Esophagus muscularis mucosa (tissue), 4 donors: ENCODE measurements at regions not wholly inside any gene's neighbourhood (a gene's known extent, or its start where the extent isn't known, plus 50 kb on each side); places are given as distances from the start of the nearest gene placed in this dataset.

Experiments
- DNase-seq: peaks from one replicate; pipeline ENCODE4 v3.0.0-alpha.2; 2017; ENCODE audit errors: extremely low spot score
- H3K27ac ChIP-seq, 4 donors: fragments of 200-600 bp; sonication (generic); replicated peaks in 1 of 4; 1 replicate in 3 of 4; 2 replicates in 1 of 4; pipeline ENCODE4 v1.5.1; 2016 to 2019; ENCODE audit warnings: mild to moderate bottlenecking in 1 of 4
- H3K27me3 ChIP-seq, 4 donors: fragments of 200-600 bp; sonication (generic); one replicate each; pipeline versions ENCODE4 v1.5.1 to v1.6.0; 2016 to 2019
- H3K36me3 ChIP-seq, 4 donors: fragments of 200-600 bp; sonication (generic); one replicate each; pipeline ENCODE4 v1.5.1; 2016 to 2019
- H3K4me1 ChIP-seq, 4 donors: fragments of 200-600 bp; sonication (generic); one replicate each; pipeline ENCODE4 v1.5.1; 2016 to 2019
- H3K4me3 ChIP-seq, 4 donors: fragments of 200-600 bp; sonication (generic); 1 replicate in 2 of 4; 2 replicates in 2 of 4; pipeline ENCODE4 v1.5.1; 2016 to 2019; ENCODE audit warnings: mild to moderate bottlenecking in 4 of 4, moderate library complexity in 1 of 4
- H3K9me3 ChIP-seq, 4 donors: fragments of 200-600 bp; sonication (generic); 1 replicate in 3 of 4; 2 replicates in 1 of 4; pipeline ENCODE4 v1.5.1; 2016 to 2019
- EP300 ChIP-seq: sonication (generic); formaldehyde crosslinking; IDR thresholded peaks from one replicate; pipeline ENCODE4 v1.6.1; 2017; ENCODE audit warnings: antibody characterized with exemption
- POLR2A ChIP-seq: fragments of 450-650 bp; IDR thresholded peaks from one replicate; pipeline ENCODE4 v1.6.1; 2017; ENCODE audit warnings: antibody characterized with exemption, moderate library complexity, mild to moderate bottlenecking, low read depth
- POLR2AphosphoS5 ChIP-seq, 2 donors: sonication (generic); formaldehyde crosslinking; IDR thresholded peaks; one replicate each; pipeline ENCODE4 v1.6.1; 2017; ENCODE audit warnings: antibody characterized with exemption in 2 of 2
- WGBS: methylation state at CpG from one replicate; pipeline ENCODE4 v1.1.5; 2018; 5-methylcytosine and 5-hydroxymethylcytosine counted together
- intact Hi-C: fragments of 100-400 bp; cut with DNase I; formaldehyde crosslinking; loops from one replicate; pipeline ENCODE4 v1.15.1; 2023
- TF ChIP-seq, protein P1 (sequence below), 3 experiments: fragments of 200-600 bp in 2 of 3; fragments of 450-650 bp in 1 of 3; sonication (generic) in 2 of 3; IDR thresholded peaks; one replicate each; pipeline ENCODE4 v1.5.1; 2017 to 2019; ENCODE audit warnings: antibody characterized with exemption in 3 of 3, mild to moderate bottlenecking in 2 of 3, moderate library complexity in 1 of 3

DNA sequence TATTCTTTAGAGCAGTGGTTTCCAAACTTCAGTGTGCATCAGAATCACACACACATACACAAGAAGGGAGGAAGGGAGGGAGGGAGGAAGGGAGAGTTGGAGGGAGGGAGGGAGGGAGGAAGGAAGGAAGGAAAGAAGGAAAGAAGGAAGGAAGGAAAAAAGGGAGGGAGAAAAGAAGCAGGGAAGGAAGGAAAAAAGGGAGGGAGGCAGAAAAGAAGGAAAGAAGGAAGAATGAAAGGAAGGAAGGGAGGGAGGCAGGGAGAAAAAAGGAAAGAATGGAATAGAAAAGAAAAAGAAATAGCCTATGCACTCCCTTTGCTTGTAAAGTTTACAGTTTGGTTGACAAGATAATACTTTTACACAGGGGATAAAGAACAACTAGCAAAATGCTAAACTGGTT is 96.3 kb upstream of the BCL11A start:
- Histone ChIP-seq H3K4me3 (no peak overlapping the region), H3K27me3 (peaks cover 0 to 19% (median 0%) of the 10 kb centered on the region in 4 donors), H3K9me3 (no peaks in the 10 kb centered on the region), H3K36me3 (no peaks in the 10 kb centered on the region), H3K4me1 (peaks cover 0 to 4% (median under 1%) of the 10 kb centered on the region in 4 donors), H3K27ac (no peak overlapping the region)
- intact Hi-C loops, result no loop called here
- no peak for DNase-seq
- TF ChIP-seq POLR2A, result no peak
- TF ChIP-seq POLR2AphosphoS5 (IDR thresholded peaks at IDR 0.05), result no peak
- TF ChIP-seq, protein P1, sequence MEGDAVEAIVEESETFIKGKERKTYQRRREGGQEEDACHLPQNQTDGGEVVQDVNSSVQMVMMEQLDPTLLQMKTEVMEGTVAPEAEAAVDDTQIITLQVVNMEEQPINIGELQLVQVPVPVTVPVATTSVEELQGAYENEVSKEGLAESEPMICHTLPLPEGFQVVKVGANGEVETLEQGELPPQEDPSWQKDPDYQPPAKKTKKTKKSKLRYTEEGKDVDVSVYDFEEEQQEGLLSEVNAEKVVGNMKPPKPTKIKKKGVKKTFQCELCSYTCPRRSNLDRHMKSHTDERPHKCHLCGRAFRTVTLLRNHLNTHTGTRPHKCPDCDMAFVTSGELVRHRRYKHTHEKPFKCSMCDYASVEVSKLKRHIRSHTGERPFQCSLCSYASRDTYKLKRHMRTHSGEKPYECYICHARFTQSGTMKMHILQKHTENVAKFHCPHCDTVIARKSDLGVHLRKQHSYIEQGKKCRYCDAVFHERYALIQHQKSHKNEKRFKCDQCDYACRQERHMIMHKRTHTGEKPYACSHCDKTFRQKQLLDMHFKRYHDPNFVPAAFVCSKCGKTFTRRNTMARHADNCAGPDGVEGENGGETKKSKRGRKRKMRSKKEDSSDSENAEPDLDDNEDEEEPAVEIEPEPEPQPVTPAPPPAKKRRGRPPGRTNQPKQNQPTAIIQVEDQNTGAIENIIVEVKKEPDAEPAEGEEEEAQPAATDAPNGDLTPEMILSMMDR (IDR thresholded peaks at IDR 0.05), result no peak
- no peak for TF ChIP-seq EP300

DNA sequence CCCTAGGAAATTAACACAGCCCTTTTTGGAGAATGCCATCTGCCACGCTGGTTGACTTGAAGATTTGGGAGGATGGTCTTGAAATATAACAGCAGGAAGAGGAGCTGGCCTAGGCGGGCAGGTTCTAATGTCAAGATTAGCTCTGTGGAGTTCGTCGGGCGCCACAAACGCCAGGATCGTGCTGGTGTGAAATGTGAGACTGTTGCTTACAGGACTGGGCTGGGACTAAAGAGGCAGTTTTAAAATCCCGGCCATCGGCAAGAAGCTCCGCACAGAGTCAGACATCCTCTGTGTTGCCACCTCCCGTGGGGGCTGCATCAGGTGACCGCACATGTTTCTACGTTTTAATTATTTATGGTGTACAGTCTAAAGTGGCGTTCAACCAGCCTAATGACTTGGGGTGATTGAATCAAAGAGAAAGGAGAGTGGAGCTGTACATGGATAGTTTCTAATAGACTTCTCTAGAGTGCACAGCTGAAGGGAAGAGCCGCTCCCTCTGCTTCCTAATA is 99.4 kb upstream of the BCL11A start:
- Histone ChIP-seq H3K27ac (no peak overlapping the region), H3K27me3 (peaks cover 0 to 9% (median 0%) of the 10 kb centered on the region in 4 donors), H3K4me3 (no peak overlapping the region), H3K9me3 (no peaks in the 10 kb centered on the region), H3K4me1 (no peaks in the 10 kb centered on the region), H3K36me3 (no peaks in the 10 kb centered on the region)
- intact Hi-C loops, result no loop called here
- TF ChIP-seq POLR2AphosphoS5 (IDR thresholded peaks at IDR 0.05), result no peak
- no peak for TF ChIP-seq POLR2A
- TF ChIP-seq, protein P1 (IDR thresholded peaks at IDR 0.05), result no peak
- no peak for TF ChIP-seq EP300
- no peak for DNase-seq
- 78% methylated on average over 15 of the region's 15 CpGs for WGBS

DNA sequence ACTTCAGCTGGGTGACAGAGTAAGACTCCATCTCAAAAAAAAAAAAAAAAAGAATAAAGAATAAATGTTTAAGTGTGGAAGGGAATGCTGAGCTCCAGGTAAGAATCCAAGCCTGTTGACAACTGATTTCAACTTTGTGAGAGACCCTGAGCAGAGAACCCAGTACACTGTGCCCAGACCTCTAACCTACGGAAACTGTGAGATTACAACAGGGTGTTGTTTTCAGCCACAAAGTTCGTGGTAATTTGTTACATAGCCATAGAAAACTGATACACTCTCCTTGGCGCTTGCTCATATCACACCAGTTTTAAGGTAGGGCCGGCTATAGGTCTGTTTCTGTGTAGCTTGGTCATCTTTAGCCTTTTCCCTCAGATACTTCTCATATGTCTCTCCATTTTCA is 98.4 kb upstream of the PAPOLG start:
- intact Hi-C loops, result no loop called here
- TF ChIP-seq POLR2A, result no peak
- TF ChIP-seq EP300, result no peak
- no peak for TF ChIP-seq POLR2AphosphoS5 (IDR thresholded peaks at IDR 0.05)
- TF ChIP-seq, protein P1 (IDR thresholded peaks at IDR 0.05), result no peak
- Histone ChIP-seq H3K4me3 (no peak overlapping the region), H3K36me3 (no peaks in the 10 kb centered on the region), H3K27me3 (peaks cover 0 to 6% (median 0%) of the 10 kb centered on the region in 4 donors), H3K9me3 (no peaks in the 10 kb centered on the region), H3K4me1 (no peaks in the 10 kb centered on the region), H3K27ac (no peak overlapping the region)
- 94% methylated on average over 4 of the region's 4 CpGs for WGBS
- no peak for DNase-seq

DNA sequence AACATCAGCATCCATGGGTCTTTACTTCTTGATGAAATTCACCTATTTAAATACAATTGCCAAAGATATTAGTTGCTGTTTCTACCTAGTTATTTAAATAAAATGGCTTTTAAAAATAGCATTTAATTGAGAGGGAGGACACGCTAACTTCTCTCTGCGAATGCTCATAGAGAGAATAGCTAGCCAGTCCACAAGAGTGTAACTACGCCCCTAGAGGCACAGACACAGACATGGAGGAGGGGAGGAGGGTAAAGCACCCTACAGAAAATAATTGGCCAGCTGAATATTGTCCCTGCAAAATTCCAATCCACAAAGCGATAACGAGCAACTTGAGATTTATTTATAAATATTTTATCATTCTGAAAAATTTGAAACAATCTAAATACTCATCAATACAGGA is 97.0 kb upstream of the PAPOLG start:
- intact Hi-C loops, result no loop called here
- no peak overlapping the region for H3K4me3 ChIP-seq
- no peak overlapping the region for H3K27ac ChIP-seq
- TF ChIP-seq POLR2A, result no peak
- TF ChIP-seq, protein P1 (IDR thresholded peaks at IDR 0.05), result no peak
- TF ChIP-seq EP300, result no peak
- no peak for TF ChIP-seq POLR2AphosphoS5 (IDR thresholded peaks at IDR 0.05)
- peaks cover 0 to under 1% (median 0%) of the 10 kb centered on the region in 4 donors for H3K27me3 ChIP-seq
- 83% methylated on average over 5 of the region's 5 CpGs for WGBS
- no peak for DNase-seq
- no peaks in the 10 kb centered on the region for H3K36me3 ChIP-seq
- no peaks in the 10 kb centered on the region for H3K4me1 ChIP-seq
- no peaks in the 10 kb centered on the region for H3K9me3 ChIP-seq

DNA sequence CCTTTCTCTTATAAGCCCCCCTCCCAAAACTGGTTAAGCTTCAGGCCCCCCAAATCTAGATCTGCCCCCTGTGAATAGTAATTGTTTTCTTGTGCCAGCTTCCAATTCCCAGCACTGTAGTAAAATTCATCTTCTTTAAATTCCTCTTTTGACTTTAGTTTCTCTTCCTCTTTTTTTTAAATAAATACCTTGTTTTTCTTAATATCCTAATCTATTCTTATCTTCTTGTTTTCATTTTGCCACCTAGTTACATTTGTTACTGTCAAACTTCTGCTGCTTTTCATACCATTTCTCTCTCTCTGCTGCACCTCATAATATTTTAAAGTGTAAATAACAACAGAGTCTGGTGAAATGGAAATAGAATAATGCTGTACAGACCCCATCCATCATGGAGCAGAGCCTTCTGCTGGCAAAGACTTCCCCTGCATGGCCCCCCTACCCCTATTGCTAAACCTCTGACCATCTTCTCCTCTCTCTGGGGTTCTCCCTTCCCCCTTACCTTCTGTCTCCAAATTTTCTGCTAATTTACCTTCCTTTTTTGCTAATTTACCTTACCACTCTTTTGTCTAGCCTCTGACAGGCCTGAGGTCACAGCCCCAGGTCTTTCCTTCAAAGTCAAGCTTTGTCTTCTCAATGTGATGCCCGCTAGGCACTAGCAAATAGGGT is 94.9 kb upstream of the PAPOLG start:
- no peak for TF ChIP-seq POLR2A

More for the DNA sequence above, 94.9 kb upstream of the PAPOLG start:
- WGBS, result 89% methylated on average over 1 of the region's 1 CpG
- Histone ChIP-seq H3K27ac (no peak overlapping the region), H3K36me3 (no peaks in the 10 kb centered on the region), H3K4me1 (no peaks in the 10 kb centered on the region), H3K27me3 (no peaks in the 10 kb centered on the region), H3K4me3 (no peak overlapping the region), H3K9me3 (no peaks in the 10 kb centered on the region)
- no peak for DNase-seq
- intact Hi-C loops, result no loop called here
